ENCODE measurements at regions not wholly inside any gene's neighbourhood (a gene's known extent, or its start where the extent isn't known, plus 50 kb on each side); places are given as distances from the start of the nearest gene placed in this dataset.
"Not testable (repeated sequence)": the region's sequence is repeated elsewhere in the genome, so short reads cannot be mapped to it uniquely, and the experiment has no call there.

GRCh38 chr3:102290241-102290640, 144.6 kb upstream of the ZPLD1 start:
- ATAC-seq = no peak
- no peak for DNase-seq (ENCODE audit: low spot score)

- ATAC-seq = no peak
Observed at GRCh38 chr3:102295756-102296155, 139.1 kb upstream of the ZPLD1 start.

GRCh38 chr3:102297072-102297658, 137.7 kb upstream of the ZPLD1 start:
- DNase-seq (ENCODE audit: low spot score) (no peak), ATAC-seq (no peak)

More at GRCh38 chr3:102295756-102296155, 139.1 kb upstream of the ZPLD1 start:
- no peak for DNase-seq (ENCODE audit: low spot score)

GRCh38 chr3:102299125-102299877, 135.5 kb upstream of the ZPLD1 start:
- DNase-seq (ENCODE audit: low spot score) (no peak), ATAC-seq (no peak)

- DNase-seq (ENCODE audit: low spot score) = no peak
- no peak for ATAC-seq
Observed at GRCh38 chr3:102301155-102301880, 133.5 kb upstream of the ZPLD1 start.

GRCh38 chr3:102302020-102302419, 132.8 kb upstream of the ZPLD1 start:
- DNase-seq (ENCODE audit: low spot score) = no peak
- ATAC-seq = no peak

GRCh38 chr3:102304550-102304949, 130.3 kb upstream of the ZPLD1 start:
- no peak for ATAC-seq

GRCh38 chr3:102307442-102307841, 127.4 kb upstream of the ZPLD1 start:
- ATAC-seq (no peak), DNase-seq (ENCODE audit: low spot score) (no peak)

More at GRCh38 chr3:102304550-102304949, 130.3 kb upstream of the ZPLD1 start:
- DNase-seq (ENCODE audit: low spot score) = no peak

- ATAC-seq = no peak
- DNase-seq (ENCODE audit: low spot score) = no peak
Observed at GRCh38 chr3:102329066-102329465, 105.7 kb upstream of the ZPLD1 start.

- DNase-seq (ENCODE audit: low spot score) (no peak), ATAC-seq (no peak)
Observed at GRCh38 chr3:102329561-102329960, 105.3 kb upstream of the ZPLD1 start.

- no peak for ATAC-seq
- DNase-seq (ENCODE audit: low spot score) = no peak
Observed at GRCh38 chr3:102332205-102332604, 102.6 kb upstream of the ZPLD1 start.

GRCh38 chr3:102332934-102333333, 101.9 kb upstream of the ZPLD1 start:
- DNase-seq (ENCODE audit: low spot score) = no peak
- ATAC-seq = no peak

GRCh38 chr3:102336130-102336529, 98.7 kb upstream of the ZPLD1 start:
- DNase-seq (ENCODE audit: low spot score) (no peak), ATAC-seq (no peak)

- no peak for DNase-seq (ENCODE audit: low spot score)
- ATAC-seq = no peak
Observed at GRCh38 chr3:102339671-102340070, 95.1 kb upstream of the ZPLD1 start.

- DNase-seq (ENCODE audit: low spot score) = no peak
- no peak for ATAC-seq
Observed at GRCh38 chr3:102346897-102347296, 87.9 kb upstream of the ZPLD1 start.

- ATAC-seq (no peak), DNase-seq (ENCODE audit: low spot score) (no peak)
Observed at GRCh38 chr3:102348904-102349303, 85.9 kb upstream of the ZPLD1 start.

- DNase-seq (ENCODE audit: low spot score) = no peak
- ATAC-seq = no peak
Observed at GRCh38 chr3:102353148-102353547, 81.7 kb upstream of the ZPLD1 start.

- ATAC-seq (no peak), DNase-seq (ENCODE audit: low spot score) (no peak)
Observed at GRCh38 chr3:102353805-102354204, 81.0 kb upstream of the ZPLD1 start.

- DNase-seq (ENCODE audit: low spot score) (no peak), ATAC-seq (no peak)
Observed at GRCh38 chr3:102354818-102355515, 79.8 kb upstream of the ZPLD1 start.

GRCh38 chr3:102356506-102356905, 78.3 kb upstream of the ZPLD1 start:
- no peak for DNase-seq (ENCODE audit: low spot score)
- ATAC-seq = no peak

- DNase-seq (ENCODE audit: low spot score); ATAC-seq: not testable (repeated sequence)
Observed at GRCh38 chr3:102357313-102357712, 77.5 kb upstream of the ZPLD1 start.
